Ishikawa (cell line): ENCODE measurements at regions not wholly inside any gene's neighbourhood (a gene's known extent, or its start where the extent isn't known, plus 50 kb on each side); places are given as distances from the start of the nearest gene placed in this dataset.

Experiments used
- CEBPB ChIP-seq: IDR thresholded peaks from 2 replicates; pipeline ENCODE4 v1.6.1; 2012
- CREB1 ChIP-seq: IDR thresholded peaks from 2 replicates; pipeline ENCODE4 v1.6.1; 2012; ENCODE audit warnings: low read depth
- EGR1 ChIP-seq: IDR thresholded peaks from 2 replicates; pipeline ENCODE4 v1.6.1; 2012
- EP300 ChIP-seq: IDR thresholded peaks from 2 replicates; pipeline ENCODE4 v1.6.1; 2012; ENCODE audit warnings: borderline replicate concordance
- FOXM1 ChIP-seq: IDR thresholded peaks from 2 replicates; pipeline ENCODE4 v1.6.1; 2012; ENCODE audit warnings: low read depth, borderline replicate concordance
- NFIC ChIP-seq: IDR thresholded peaks from 2 replicates; pipeline ENCODE4 v1.6.1; 2012
- RAD21 ChIP-seq: IDR thresholded peaks from 2 replicates; pipeline ENCODE4 v1.6.1; 2012; ENCODE audit warnings: low read depth
- TAF1 ChIP-seq: IDR thresholded peaks from 2 replicates; pipeline ENCODE4 v1.6.1; 2012; ENCODE audit warnings: low read depth, mild to moderate bottlenecking
- TCF12 ChIP-seq: IDR thresholded peaks from 2 replicates; pipeline ENCODE4 v1.6.1; 2012; ENCODE audit warnings: low read depth
- TEAD4 ChIP-seq: IDR thresholded peaks from 2 replicates; pipeline ENCODE4 v1.6.1; 2012
- YY1 ChIP-seq: IDR thresholded peaks from 2 replicates; pipeline ENCODE4 v1.6.1; 2012; ENCODE audit warnings: low read depth
- ZBTB7A ChIP-seq: IDR thresholded peaks from 2 replicates; pipeline ENCODE4 v1.6.1; 2012; ENCODE audit warnings: low read depth
- TF ChIP-seq, protein P1 (sequence below): IDR thresholded peaks from 2 replicates; pipeline ENCODE4 v1.6.1; 2012; ENCODE audit warnings: low read depth, mild to moderate bottlenecking
- TF ChIP-seq, protein P2 (sequence below): IDR thresholded peaks from 2 replicates; pipeline ENCODE4 v1.6.1; 2012
- TF ChIP-seq, protein P3 (sequence below): IDR thresholded peaks from 2 replicates; pipeline ENCODE4 v1.6.1; 2012

GRCh38 chr3:8254489-8254888 lies 247.1 kb upstream of the LMCD1 start:
- TF ChIP-seq EGR1 = no peak
- TF ChIP-seq, protein P1, sequence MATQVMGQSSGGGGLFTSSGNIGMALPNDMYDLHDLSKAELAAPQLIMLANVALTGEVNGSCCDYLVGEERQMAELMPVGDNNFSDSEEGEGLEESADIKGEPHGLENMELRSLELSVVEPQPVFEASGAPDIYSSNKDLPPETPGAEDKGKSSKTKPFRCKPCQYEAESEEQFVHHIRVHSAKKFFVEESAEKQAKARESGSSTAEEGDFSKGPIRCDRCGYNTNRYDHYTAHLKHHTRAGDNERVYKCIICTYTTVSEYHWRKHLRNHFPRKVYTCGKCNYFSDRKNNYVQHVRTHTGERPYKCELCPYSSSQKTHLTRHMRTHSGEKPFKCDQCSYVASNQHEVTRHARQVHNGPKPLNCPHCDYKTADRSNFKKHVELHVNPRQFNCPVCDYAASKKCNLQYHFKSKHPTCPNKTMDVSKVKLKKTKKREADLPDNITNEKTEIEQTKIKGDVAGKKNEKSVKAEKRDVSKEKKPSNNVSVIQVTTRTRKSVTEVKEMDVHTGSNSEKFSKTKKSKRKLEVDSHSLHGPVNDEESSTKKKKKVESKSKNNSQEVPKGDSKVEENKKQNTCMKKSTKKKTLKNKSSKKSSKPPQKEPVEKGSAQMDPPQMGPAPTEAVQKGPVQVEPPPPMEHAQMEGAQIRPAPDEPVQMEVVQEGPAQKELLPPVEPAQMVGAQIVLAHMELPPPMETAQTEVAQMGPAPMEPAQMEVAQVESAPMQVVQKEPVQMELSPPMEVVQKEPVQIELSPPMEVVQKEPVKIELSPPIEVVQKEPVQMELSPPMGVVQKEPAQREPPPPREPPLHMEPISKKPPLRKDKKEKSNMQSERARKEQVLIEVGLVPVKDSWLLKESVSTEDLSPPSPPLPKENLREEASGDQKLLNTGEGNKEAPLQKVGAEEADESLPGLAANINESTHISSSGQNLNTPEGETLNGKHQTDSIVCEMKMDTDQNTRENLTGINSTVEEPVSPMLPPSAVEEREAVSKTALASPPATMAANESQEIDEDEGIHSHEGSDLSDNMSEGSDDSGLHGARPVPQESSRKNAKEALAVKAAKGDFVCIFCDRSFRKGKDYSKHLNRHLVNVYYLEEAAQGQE = no peak
- TF ChIP-seq EP300 = no peak
- TF ChIP-seq YY1 = no peak
- no peak for TF ChIP-seq CREB1
- TF ChIP-seq NFIC = no peak
- no peak for TF ChIP-seq RAD21
- TF ChIP-seq, protein P2, sequence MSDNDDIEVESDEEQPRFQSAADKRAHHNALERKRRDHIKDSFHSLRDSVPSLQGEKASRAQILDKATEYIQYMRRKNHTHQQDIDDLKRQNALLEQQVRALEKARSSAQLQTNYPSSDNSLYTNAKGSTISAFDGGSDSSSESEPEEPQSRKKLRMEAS = no peak
- no peak for TF ChIP-seq TCF12
- no peak for TF ChIP-seq FOXM1
- TF ChIP-seq ZBTB7A = no peak
- no peak for TF ChIP-seq TEAD4
- TF ChIP-seq CEBPB = no peak
- no peak for TF ChIP-seq TAF1
- TF ChIP-seq, protein P3, sequence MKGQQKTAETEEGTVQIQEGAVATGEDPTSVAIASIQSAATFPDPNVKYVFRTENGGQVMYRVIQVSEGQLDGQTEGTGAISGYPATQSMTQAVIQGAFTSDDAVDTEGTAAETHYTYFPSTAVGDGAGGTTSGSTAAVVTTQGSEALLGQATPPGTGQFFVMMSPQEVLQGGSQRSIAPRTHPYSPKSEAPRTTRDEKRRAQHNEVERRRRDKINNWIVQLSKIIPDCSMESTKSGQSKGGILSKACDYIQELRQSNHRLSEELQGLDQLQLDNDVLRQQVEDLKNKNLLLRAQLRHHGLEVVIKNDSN = no peak

- TF ChIP-seq TEAD4 (no peak), NFIC (no peak), TCF12 (no peak), FOXM1 (no peak), EGR1 (no peak)
- TF ChIP-seq, protein P3 = no peak
Measured at GRCh38 chr3:8255725-8256124, 245.9 kb upstream of the LMCD1 start.

- TF ChIP-seq, protein P1 = no peak
- TF ChIP-seq, protein P2 = no peak
- TF ChIP-seq EGR1 (no peak), TEAD4 (no peak), NFIC (no peak), EP300 (no peak), TAF1 (no peak), RAD21 (no peak)
Measured at GRCh38 chr3:8256441-8257071, 245.1 kb upstream of the LMCD1 start.

- TF ChIP-seq NFIC = no peak
- no peak for TF ChIP-seq CEBPB
- TF ChIP-seq, protein P2 = no peak
- no peak for TF ChIP-seq FOXM1
- TF ChIP-seq TEAD4 = no peak
- TF ChIP-seq RAD21 = no peak
- no peak for TF ChIP-seq ZBTB7A
Measured at GRCh38 chr3:8261018-8261417, 240.6 kb upstream of the LMCD1 start.

GRCh38 chr3:8266730-8267131 lies 234.9 kb upstream of the LMCD1 start:
- TF ChIP-seq TAF1 (no peak), TCF12 (no peak), RAD21 (no peak), TEAD4 (no peak), EP300 (no peak), FOXM1 (no peak), ZBTB7A (no peak), NFIC (no peak), EGR1 (no peak), YY1 (no peak), CEBPB (no peak), CREB1 (no peak)
- TF ChIP-seq, protein P1 = no peak
- TF ChIP-seq, protein P2 = no peak
- TF ChIP-seq, protein P3 = no peak
